GM20000 (cell line): ENCODE measurements at regions not wholly inside any gene's neighbourhood (a gene's known extent, or its start where the extent isn't known, plus 50 kb on each side); places are given as distances from the start of the nearest gene placed in this dataset.
A peak's percentile ranks its signal among the peaks of the same experiment; 100 is the strongest.

ENCODE experiments used
- DNase-seq: peaks from one replicate; pipeline ENCODE4 v3.0.0; 2012; ENCODE audit warnings: low spot score
- CTCF ChIP-seq: IDR thresholded peaks from 2 replicates; pipeline ENCODE4 v1.5.1; 2012; ENCODE audit warnings: mild to moderate bottlenecking, control low read depth; ENCODE audit errors: extremely low read depth, missing control alignments

DNA sequence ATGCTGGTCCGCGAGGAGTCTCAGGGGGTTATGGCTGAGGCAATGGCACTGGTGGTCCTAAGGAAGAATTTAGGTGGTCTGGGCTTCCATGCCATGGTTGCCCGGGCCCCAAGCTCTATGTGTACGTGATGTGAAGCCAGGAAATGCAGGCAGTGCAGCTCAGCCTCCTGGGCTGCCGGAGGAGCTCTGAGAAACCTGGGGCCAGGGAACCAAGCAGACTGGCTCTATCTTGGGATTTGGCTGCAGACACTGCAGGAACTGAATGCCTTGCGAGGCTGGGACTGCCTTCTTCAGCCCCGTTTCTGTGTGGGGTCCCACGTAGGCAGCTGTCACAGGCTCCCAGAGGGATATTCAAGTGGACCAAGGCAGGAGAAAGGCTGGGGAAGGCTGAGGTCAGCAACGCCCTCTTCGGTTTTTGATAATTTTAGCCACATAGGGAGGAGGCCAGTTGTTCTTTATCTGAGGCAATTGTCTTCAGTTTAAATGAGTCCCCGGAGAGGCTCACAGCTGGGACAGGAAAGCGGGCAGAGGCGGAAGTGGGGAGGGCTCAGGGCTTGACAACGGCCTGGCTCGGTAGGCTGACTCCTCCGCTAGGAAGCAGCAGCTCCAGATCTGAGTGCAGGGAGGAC lies 77.7 kb downstream of the RHOB start:
- TF ChIP-seq CTCF: no peak
- DNase-seq: peak; percentile 43

DNA sequence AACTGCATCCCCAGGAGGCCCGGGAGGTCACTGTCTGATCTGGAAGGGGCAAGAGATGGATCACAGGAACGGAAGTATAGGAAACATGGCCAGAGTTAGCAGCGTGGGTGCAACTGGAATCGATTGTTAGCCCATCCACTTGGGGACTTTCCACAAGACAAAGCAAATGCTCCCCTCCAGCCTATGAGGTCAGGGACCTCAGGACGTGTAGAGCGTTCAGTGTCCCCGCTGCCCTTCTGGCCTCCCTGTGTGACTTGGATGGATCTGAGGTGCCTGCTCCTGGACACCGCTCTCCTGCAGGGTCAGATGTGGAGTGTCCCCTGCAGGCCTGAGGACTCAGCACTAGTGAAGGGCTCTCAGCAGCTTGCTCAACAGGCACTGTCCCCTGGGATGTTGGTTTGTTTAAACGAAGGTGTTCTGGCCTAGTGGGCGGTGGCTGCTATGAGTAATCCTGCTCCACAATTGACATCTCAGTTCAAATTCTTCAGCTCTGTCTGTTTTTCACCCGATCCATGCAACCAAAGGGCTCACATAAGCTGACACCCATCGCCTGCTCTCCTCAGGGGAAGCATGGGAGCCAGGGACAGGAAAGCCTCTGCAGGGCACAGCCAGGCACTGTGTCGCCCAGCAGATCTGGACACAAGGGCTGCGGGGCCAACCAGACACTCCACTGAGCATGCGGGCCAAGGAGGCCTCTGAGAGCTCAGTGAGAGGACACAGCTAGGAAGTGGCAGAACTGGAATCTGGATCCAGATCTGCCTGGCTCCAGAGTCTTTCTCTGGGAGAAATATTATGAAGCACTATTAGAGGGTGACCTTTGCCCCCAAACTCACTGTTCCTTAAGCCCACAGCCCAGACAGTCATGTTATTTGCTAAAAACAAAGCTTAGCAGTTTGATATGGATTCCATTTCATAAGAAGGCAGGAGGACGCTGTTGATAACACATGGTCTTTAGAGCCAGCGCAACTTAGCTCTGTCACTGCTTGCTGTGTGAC lies 78.5 kb downstream of the RHOB start:
- TF ChIP-seq CTCF: no peak
- peak; percentile 75 for DNase-seq

- no peak for DNase-seq
- TF ChIP-seq CTCF: no peak
Observed at GRCh38 chr2:20526160-20526559, 79.3 kb downstream of the RHOB start.

- no peak for TF ChIP-seq CTCF
Observed at GRCh38 chr2:20526708-20527107, 79.8 kb downstream of the RHOB start.

GRCh38 chr2:20528713-20529112 lies 81.8 kb downstream of the RHOB start:
- DNase-seq: no peak
- no peak for TF ChIP-seq CTCF

More at GRCh38 chr2:20526708-20527107, 79.8 kb downstream of the RHOB start:
- no peak for DNase-seq

DNA sequence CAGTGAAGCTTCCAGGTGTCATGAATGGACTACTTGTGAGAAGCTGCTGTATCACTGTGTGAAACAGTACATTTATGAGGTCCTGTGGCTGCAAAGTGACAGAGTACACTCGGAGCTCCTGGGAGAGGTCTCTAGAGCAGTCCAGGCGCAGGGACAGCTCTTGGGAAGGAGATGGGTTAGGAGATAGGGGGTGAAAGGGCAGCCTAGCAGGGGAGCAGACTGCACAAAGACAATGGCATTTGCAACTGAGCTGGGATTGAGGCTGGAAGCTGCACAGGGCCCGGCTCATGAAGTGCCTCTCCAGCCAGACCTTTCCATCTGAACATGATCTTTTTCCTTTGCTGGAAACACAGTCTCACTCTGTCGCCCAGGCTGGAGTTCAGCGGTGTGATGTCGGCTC lies 83.6 kb downstream of the RHOB start:
- no peak for DNase-seq
- TF ChIP-seq CTCF: no peak

DNA sequence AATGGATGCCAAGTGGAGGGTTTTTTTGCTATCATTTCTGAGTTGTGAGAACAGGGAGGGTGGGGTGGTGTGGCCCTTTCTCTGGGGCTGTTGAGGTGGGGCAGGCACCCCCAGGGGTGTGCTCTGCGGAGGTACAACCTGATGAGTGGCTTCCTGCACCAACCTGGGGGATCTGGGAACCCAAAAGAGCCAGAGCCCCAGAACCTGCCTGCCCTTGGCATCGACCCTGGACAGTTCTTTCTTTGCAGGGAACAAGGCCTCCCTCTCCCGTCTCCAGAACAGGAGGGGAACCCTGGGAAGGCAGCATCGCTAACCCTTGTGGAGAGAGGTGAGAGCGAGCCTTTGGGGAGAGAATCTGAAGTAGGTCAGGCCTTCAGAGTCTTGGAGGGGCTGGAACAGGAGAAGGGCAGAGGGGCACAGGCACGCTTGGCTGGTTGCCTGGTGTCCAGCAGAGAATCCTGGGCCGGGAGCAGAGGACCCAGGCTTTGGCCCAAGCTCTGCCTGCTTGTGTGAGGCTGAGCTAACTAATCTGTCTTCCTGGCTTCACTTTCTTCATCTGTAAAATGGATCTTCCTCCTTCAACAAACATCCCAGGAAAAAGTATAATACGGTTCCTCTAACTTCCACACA lies 84.9 kb downstream of the RHOB start:
- DNase-seq: no peak
- TF ChIP-seq CTCF: no peak
